ENCODE measurements at regions not wholly inside any gene's neighbourhood (a gene's known extent, or its start where the extent isn't known, plus 50 kb on each side); places are given as distances from the start of the nearest gene placed in this dataset.

DNA sequence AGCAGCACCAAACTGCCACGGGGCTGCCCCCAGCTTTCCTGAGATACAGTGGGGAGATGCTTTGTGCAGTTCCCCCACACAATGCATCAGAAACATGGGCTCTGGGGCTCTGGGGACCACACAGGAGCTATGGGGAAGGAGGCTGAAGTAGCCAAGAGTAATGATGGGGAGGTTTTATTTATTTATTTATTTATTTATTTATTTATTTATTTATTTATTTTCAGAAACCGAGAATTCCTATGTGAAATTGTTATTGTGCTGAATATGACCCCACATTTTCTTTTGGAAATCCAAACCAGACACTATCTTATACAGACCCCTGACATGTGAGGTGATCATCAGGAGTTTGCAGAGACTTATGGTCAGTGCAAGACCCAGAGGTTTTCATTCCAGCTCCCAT lies 84.4 kb downstream of the MTNR1B start:
- H4K8ac ChIP-seq (replicated peaks; ENCODE audit: insufficient read length, low read depth, low read length) = no peak overlapping the region
- no peak overlapping the region for H2AK5ac ChIP-seq (ENCODE audit: insufficient read length, low read length)
- no peak overlapping the region for H2BK15ac ChIP-seq (ENCODE audit: low read depth, low read length)
- Mint-ChIP-seq H3K27me3 (ENCODE audit: low read depth) (no peaks in the 10 kb centered on the region), H3K27ac (no peak overlapping the region), H3K4me1 (peaks cover 9 to 10% of the 10 kb centered on the region in 2 experiments), H3K9me3 (no peaks in the 10 kb centered on the region), H3K4me3 (no peak overlapping the region), H3K36me3 (ENCODE audit: insufficient read depth in 1 of 3, low read depth in 3 of 3) (peaks cover 0 to 2% (median 0%) of the 10 kb centered on the region in 3 experiments; a peak in 1 of 7 replicates)
- no peak for DNase-seq
- no peaks in the 10 kb centered on the region for H3K23me2 ChIP-seq (ENCODE audit: insufficient read length, low read depth, low read length, poor library complexity, severe bottlenecking)
- H3K79me1 ChIP-seq (ENCODE audit: insufficient read depth, low read depth, low read length, poor library complexity, severe bottlenecking) = no peaks in the 10 kb centered on the region
- H3K27ac ChIP-seq (ENCODE audit: insufficient read length, low read depth, low read length) = no peak overlapping the region
- no peaks in the 10 kb centered on the region for H3K4me1 ChIP-seq (ENCODE audit: insufficient read depth, low read length)
- H4K5ac ChIP-seq (ENCODE audit: insufficient read length, low read depth, low read length) = no peak overlapping the region
- no peak overlapping the region for H3K4me2 ChIP-seq (ENCODE audit: insufficient read depth, insufficient read length, low read length)
- H3K14ac ChIP-seq (ENCODE audit: insufficient read depth, low read length) = no peak overlapping the region
- H4K20me1 ChIP-seq (ENCODE audit: control insufficient read depth, insufficient read depth, insufficient read length) = no peaks in the 10 kb centered on the region
- H3K56ac ChIP-seq (ENCODE audit: insufficient read length, low read depth, low read length) = no peak overlapping the region
- no peak overlapping the region for H4K91ac ChIP-seq (ENCODE audit: insufficient read length, low read depth, low read length)
- no peak overlapping the region for H2BK20ac ChIP-seq (ENCODE audit: low read depth, low read length, poor library complexity, severe bottlenecking)
- no CpG with 5 or more reads among the region's 2 CpGs for WGBS (ENCODE audit: extremely low coverage, insufficient read length, low lambda C conversion rate)
- no peak overlapping the region for H2BK120ac ChIP-seq (ENCODE audit: low read depth, low read length, poor library complexity, severe bottlenecking)
- no peak overlapping the region for H3K23ac ChIP-seq (ENCODE audit: insufficient read length, low read depth, low read length)
- no peak overlapping the region for H3T11ph ChIP-seq (ENCODE audit: low read length)
- TF ChIP-seq, protein P1, sequence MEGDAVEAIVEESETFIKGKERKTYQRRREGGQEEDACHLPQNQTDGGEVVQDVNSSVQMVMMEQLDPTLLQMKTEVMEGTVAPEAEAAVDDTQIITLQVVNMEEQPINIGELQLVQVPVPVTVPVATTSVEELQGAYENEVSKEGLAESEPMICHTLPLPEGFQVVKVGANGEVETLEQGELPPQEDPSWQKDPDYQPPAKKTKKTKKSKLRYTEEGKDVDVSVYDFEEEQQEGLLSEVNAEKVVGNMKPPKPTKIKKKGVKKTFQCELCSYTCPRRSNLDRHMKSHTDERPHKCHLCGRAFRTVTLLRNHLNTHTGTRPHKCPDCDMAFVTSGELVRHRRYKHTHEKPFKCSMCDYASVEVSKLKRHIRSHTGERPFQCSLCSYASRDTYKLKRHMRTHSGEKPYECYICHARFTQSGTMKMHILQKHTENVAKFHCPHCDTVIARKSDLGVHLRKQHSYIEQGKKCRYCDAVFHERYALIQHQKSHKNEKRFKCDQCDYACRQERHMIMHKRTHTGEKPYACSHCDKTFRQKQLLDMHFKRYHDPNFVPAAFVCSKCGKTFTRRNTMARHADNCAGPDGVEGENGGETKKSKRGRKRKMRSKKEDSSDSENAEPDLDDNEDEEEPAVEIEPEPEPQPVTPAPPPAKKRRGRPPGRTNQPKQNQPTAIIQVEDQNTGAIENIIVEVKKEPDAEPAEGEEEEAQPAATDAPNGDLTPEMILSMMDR (conservative IDR thresholded peaks at IDR 0.05) = no peak
- no peaks in the 10 kb centered on the region for H3K79me2 ChIP-seq (ENCODE audit: insufficient read depth, low read length)
- H2AFZ ChIP-seq (ENCODE audit: low read length) = no peak overlapping the region
- H3K9ac ChIP-seq (ENCODE audit: extremely low read depth, insufficient read length, low read length) = no peak overlapping the region
- no peak overlapping the region for H3K4ac ChIP-seq (ENCODE audit: low read depth, low read length)
- H3K9me3 ChIP-seq (ENCODE audit: control insufficient read depth, low read depth, low read length) = no peaks in the 10 kb centered on the region
- H2BK5ac ChIP-seq (ENCODE audit: insufficient read length, low read length) = no peak overlapping the region
- no peak overlapping the region for H3K18ac ChIP-seq (ENCODE audit: insufficient read length, low read depth, low read length)
- H2BK12ac ChIP-seq (ENCODE audit: insufficient read length, low read depth, low read length) = no peak overlapping the region
- no peaks in the 10 kb centered on the region for H3K27me3 ChIP-seq (ENCODE audit: insufficient read depth, low read length)
